Ascending aorta (tissue), 2 donors: ENCODE measurements at regions not wholly inside any gene's neighbourhood (a gene's known extent, or its start where the extent isn't known, plus 50 kb on each side); places are given as distances from the start of the nearest gene placed in this dataset.

Experiments used
- DNase-seq, 2 donors: peaks; one replicate each; pipeline ENCODE4 v3.0.0-alpha.2; 2019; ENCODE audit warnings: low spot score in 2 of 2
- H3K27ac ChIP-seq, 2 donors: fragments of 200-600 bp; sonication (generic); one replicate each; pipeline ENCODE4 v1.5.1; 2016 to 2017; ENCODE audit warnings: mild to moderate bottlenecking in 1 of 2
- H3K27me3 ChIP-seq: fragments of 200-600 bp; sonication (generic); one replicate; pipeline ENCODE4 v1.5.1; 2017
- H3K36me3 ChIP-seq, 2 donors: fragments of 200-600 bp; sonication (generic); one replicate each; pipeline ENCODE4 v1.5.1; 2016
- H3K4me1 ChIP-seq, 2 donors: fragments of 200-600 bp; sonication (generic); one replicate each; pipeline ENCODE4 v1.5.1; 2016 to 2017; ENCODE audit warnings: mild to moderate bottlenecking in 1 of 2
- H3K4me3 ChIP-seq, 2 donors: fragments of 200-600 bp; sonication (generic); one replicate each; pipeline ENCODE4 v1.5.1; 2016 to 2017; ENCODE audit warnings: mild to moderate bottlenecking in 1 of 2
- H3K9me3 ChIP-seq, 2 donors: fragments of 200-600 bp; sonication (generic); one replicate each; pipeline ENCODE4 v1.5.1; 2016
- intact Hi-C: fragments of 100-400 bp; cut with DNase I; formaldehyde crosslinking; loops from one replicate; pipeline ENCODE4 v1.15.1; 2023
- TF ChIP-seq, protein P1 (sequence below), 3 experiments: fragments of 200-600 bp in 2 of 3; fragments of 450-650 bp in 1 of 3; sonication (generic) in 2 of 3; IDR thresholded peaks; one replicate each; pipeline ENCODE4 v1.5.1; 2016 to 2019; ENCODE audit warnings: antibody characterized with exemption in 3 of 3, mild to moderate bottlenecking in 1 of 3, moderate library complexity in 1 of 3

- H3K27ac ChIP-seq: no peak overlapping the region
- H3K27me3 ChIP-seq: no peaks in the 10 kb centered on the region
- H3K4me1 ChIP-seq: no peaks in the 10 kb centered on the region
- H3K4me3 ChIP-seq: no peak overlapping the region
- intact Hi-C loops: no loop called here
- no peaks in the 10 kb centered on the region for H3K9me3 ChIP-seq
- H3K36me3 ChIP-seq: no peaks in the 10 kb centered on the region
- no peak for DNase-seq
- TF ChIP-seq, protein P1, sequence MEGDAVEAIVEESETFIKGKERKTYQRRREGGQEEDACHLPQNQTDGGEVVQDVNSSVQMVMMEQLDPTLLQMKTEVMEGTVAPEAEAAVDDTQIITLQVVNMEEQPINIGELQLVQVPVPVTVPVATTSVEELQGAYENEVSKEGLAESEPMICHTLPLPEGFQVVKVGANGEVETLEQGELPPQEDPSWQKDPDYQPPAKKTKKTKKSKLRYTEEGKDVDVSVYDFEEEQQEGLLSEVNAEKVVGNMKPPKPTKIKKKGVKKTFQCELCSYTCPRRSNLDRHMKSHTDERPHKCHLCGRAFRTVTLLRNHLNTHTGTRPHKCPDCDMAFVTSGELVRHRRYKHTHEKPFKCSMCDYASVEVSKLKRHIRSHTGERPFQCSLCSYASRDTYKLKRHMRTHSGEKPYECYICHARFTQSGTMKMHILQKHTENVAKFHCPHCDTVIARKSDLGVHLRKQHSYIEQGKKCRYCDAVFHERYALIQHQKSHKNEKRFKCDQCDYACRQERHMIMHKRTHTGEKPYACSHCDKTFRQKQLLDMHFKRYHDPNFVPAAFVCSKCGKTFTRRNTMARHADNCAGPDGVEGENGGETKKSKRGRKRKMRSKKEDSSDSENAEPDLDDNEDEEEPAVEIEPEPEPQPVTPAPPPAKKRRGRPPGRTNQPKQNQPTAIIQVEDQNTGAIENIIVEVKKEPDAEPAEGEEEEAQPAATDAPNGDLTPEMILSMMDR (IDR thresholded peaks at IDR 0.05): no peak
Measured at GRCh38 chr5:29414681-29415080, 1778.8 kb upstream of the CDH6 start.

DNA sequence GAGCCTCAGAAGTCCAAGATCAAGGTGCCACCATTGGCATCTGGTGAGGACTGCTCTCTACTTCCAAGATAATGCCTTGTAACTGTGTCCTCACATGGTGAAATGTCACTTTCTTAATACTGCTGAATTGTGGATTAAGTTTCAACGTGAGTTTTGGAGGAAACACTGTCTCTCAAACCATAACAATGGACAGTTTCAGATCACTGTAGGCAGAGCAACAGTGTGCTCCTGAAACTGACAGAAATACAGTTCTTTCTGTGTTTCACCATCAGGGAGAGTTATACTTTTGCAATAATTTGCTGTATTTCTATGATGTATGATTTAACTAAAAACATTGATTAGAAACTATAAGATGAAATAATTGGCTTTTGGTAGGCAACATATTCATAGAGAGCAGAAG is 1780.5 kb upstream of the CDH6 start:
- no peaks in the 10 kb centered on the region for H3K36me3 ChIP-seq
- no peak overlapping the region for H3K27ac ChIP-seq
- intact Hi-C loops: no loop called here
- no peak overlapping the region for H3K4me3 ChIP-seq
- no peak for DNase-seq
- no peaks in the 10 kb centered on the region for H3K9me3 ChIP-seq
- H3K27me3 ChIP-seq: no peaks in the 10 kb centered on the region
- H3K4me1 ChIP-seq: no peaks in the 10 kb centered on the region
- TF ChIP-seq, protein P1 (IDR thresholded peaks at IDR 0.05): no peak

DNA sequence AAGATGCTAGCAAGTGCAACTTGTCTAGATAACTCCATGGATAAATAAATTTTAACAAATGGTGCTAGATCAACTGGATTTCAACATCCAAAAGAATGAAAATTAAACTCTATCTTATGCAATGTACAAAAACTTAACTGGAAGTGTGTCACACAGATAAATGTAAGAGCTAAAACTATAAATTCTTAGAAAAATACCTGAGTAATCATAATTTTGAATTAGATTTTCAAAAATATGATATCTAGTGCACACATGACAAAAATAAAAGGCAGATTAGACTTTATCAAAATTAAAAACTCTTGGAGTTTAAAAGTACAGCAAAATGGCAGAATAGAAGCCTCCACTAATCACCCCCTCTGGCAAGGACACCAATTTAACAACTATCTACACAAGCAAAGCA is 1791.2 kb upstream of the CDH6 start:
- no peak for DNase-seq
- no peak overlapping the region for H3K4me3 ChIP-seq
- intact Hi-C loops: no loop called here
- no peaks in the 10 kb centered on the region for H3K4me1 ChIP-seq
- no peaks in the 10 kb centered on the region for H3K9me3 ChIP-seq
- no peak overlapping the region for H3K27ac ChIP-seq
- TF ChIP-seq, protein P1 (IDR thresholded peaks at IDR 0.05): no peak
- no peaks in the 10 kb centered on the region for H3K36me3 ChIP-seq
- no peaks in the 10 kb centered on the region for H3K27me3 ChIP-seq

DNA sequence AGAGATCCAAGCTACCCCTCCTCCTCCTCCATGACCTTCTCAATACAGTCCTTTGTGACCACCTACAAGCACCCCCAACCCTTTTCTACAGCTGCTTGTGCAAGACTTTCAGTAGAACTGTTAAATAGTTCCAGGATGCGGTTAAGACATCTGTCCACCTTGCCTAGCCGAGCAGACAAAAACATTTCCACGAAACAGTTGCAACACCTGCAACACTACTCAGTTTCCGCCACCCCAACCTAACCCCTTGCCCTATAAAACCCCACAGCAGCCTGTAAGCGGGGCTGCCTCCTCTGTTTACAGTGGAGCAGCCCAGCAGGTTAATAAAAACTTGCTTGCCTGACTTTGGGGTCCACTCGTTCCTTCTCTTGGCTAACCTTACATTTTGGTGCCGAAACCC is 1803.5 kb upstream of the CDH6 start:
- intact Hi-C loops: no loop called here
- no peak overlapping the region for H3K4me3 ChIP-seq
- H3K4me1 ChIP-seq: no peaks in the 10 kb centered on the region
- no peaks in the 10 kb centered on the region for H3K36me3 ChIP-seq
- H3K27me3 ChIP-seq: no peaks in the 10 kb centered on the region
- H3K9me3 ChIP-seq: no peaks in the 10 kb centered on the region
- DNase-seq: no peak
- TF ChIP-seq, protein P1 (IDR thresholded peaks at IDR 0.05): no peak
- H3K27ac ChIP-seq: no peak overlapping the region

DNA sequence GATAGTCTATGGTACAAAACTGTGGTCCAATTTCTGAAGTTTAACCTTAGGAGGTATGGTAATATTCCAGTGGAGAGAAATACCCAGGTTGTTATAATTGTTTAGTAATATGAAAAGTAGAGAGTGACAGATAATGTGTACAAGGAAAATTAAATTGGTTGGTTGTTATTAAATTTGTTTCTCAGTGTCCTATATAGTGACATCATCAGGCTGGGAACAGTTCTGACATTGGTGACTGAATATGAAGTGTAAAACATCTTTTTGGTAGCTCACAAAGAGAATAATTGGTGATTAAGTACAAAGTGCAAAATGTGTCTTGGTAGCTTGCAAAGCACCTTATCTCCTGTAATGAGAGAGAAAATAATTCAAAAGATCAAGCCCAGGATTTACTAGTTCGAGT is 1806.1 kb upstream of the CDH6 start:
- H3K27me3 ChIP-seq: no peaks in the 10 kb centered on the region
- no peak for DNase-seq
- intact Hi-C loops: no loop called here
- H3K4me3 ChIP-seq: no peak overlapping the region
- H3K4me1 ChIP-seq: no peaks in the 10 kb centered on the region
- TF ChIP-seq, protein P1 (IDR thresholded peaks at IDR 0.05): no peak
- no peaks in the 10 kb centered on the region for H3K9me3 ChIP-seq
- H3K27ac ChIP-seq: no peak overlapping the region
- no peaks in the 10 kb centered on the region for H3K36me3 ChIP-seq

DNA sequence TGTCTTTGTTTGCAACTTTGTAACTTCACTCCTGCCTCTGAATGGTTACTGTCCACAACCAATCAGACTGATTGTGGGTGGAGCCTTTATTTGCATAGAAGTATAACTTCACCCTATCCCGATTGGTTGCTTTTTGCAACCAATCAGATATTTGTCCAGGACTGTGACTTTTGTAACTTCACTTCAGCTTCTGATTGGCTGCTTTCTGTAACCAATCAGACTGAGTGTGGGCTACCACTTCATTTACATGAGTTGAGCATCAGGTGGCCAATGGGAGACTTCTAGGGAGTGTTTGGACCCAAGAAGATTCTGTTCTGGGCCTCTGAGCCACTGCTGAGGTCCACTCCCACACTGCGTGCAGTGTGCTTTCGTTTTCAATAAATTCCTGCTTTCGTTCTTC is 1810.7 kb upstream of the CDH6 start:
- Histone ChIP-seq H3K27ac (no peak overlapping the region), H3K9me3 (no peaks in the 10 kb centered on the region), H3K36me3 (no peaks in the 10 kb centered on the region), H3K4me1 (no peaks in the 10 kb centered on the region), H3K4me3 (no peak overlapping the region), H3K27me3 (no peaks in the 10 kb centered on the region)
- no peak for DNase-seq
- TF ChIP-seq, protein P1 (IDR thresholded peaks at IDR 0.05): no peak
- intact Hi-C loops: no loop called here
